G401.6 (cell line): ENCODE measurements at regions not wholly inside any gene's neighbourhood (a gene's known extent, or its start where the extent isn't known, plus 50 kb on each side); places are given as distances from the start of the nearest gene placed in this dataset.
"Not testable (repeated sequence)": the region's sequence is repeated elsewhere in the genome, so short reads cannot be mapped to it uniquely, and the experiment has no call there.

ENCODE experiments used
- FAIRE-seq: peaks from 2 replicates; lab custom pipeline; 2012; peaks lifted over from hg19 to GRCh38; lab: Jason Lieb, UNC

DNA sequence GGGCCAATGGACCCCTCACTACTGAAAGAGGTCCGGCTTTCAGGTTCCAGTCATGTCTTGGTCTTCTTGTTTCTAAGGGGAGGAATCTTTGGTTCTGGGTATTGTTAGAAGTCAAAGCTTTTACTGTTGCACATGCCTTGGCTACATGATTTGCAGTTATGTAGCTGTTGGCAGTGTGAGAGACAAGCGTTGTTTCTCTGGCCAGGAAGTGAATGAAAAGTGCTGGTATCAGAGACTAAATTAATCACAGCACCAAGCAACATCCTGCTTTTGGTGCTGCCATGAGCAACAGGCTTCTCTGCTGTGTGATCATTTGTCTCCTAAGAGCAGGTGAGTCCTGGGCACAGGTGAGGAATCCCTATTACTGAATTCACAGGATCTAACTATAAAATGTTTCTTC is 100.1 kb upstream of the PRSS3 start:
- no peak for FAIRE-seq

DNA sequence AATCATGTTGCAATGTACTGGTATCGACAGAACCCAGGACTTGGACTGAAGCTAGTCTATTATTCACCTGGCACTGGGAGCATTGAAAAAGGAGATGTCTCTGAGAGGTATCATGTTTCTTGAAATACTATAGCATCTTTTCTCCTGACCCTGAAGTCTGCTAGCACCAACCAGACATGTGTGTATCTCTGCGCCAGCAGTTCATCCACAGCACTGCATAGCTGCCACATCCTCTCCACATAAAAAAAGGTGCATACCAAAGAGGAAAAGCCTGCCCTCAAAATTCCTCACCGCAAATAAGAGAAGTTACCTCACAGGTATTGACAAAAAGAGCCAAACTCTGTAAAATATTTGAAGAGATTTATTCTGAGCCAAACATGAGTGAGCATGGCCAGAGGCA is 99.5 kb upstream of the PRSS3 start:
- no peak for FAIRE-seq

DNA sequence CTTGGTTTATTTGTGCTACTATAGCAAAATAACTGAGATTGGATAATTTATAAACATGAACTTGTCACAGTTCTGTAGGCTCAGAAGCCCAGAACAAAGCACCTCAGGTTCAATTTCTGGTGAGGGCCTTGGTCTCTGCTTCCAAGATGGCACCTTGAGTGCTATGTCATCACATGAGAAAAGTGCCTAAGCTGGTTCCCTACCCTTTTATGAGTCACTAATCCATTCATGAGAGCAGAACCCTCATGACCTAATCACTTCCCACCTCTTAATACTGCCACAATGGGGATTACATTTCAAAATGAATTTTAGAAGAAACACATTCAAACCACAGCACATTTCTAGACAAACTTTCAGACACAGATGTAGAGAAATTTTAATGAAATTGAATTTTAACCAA is 98.2 kb upstream of the PRSS3 start:
- no peak for FAIRE-seq

DNA sequence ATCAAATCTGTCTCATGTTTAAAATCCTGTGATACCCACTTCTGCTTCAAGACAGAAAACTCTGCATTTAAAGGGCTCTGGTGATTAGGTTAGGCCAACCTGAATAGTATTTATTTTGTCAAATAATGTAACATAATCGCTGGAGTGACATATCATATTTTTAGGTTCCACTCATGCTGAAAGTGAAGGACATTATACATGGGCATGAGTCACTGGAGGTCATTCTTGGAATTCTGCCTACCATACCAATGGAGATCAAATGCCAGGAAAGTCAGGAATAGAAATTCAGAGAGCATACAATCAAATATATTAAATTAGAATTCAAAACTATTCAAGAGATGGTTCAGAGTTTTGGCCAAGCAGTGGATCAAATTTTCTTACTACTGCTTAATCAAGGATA is 97.1 kb upstream of the PRSS3 start:
- FAIRE-seq: no peak

DNA sequence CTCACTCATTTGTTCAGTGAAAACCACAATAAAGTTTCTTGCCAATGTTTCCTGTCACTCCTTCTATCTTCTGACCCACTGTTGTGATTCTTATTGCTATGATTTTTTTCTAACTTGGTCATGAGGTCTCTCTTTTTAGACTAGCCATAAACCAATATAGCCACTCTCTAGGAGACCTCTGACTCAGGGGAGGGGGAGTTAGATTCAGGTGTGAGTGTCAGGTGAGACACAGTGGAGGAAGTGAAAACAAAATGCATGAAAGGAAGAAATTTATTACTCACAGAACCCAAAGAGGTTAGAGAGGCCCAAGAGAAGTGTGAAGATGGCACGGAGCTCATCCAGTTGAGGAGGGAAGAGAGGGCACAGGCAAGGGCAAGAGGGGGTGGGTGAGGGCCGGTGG is 94.4 kb upstream of the PRSS3 start:
- not testable (repeated sequence) for FAIRE-seq

DNA sequence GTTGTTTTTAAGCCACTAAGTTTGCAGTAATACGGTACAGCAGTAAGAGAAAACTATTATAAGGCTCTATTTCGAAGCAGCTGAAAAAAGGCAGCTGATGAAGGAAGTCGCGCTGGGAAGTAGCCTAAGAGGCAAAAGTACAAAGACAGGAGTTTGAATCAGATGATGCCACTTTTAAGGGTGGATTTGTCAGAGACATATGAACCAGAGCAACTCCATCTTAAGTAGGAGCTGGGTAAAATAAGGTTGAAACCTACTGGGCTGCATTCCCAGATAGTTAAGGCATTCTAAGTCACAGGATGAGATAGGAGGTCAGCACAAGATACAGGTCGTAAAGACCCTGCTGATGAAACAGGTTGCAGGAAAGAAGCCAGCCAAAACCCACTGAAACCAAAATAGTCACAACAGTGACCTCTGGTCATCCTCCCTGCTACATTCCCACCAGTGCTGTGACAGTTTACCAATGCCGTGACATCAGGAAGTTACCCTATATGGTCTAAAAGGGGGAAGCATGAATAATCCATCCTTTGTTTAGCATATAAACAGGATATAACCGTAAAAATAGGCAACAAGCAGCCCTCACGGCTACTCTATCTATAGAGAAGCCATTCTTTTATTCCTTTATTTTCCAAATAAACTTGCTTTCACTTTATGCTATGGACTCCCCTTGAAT is 91.8 kb upstream of the PRSS3 start:
- no peak for FAIRE-seq

DNA sequence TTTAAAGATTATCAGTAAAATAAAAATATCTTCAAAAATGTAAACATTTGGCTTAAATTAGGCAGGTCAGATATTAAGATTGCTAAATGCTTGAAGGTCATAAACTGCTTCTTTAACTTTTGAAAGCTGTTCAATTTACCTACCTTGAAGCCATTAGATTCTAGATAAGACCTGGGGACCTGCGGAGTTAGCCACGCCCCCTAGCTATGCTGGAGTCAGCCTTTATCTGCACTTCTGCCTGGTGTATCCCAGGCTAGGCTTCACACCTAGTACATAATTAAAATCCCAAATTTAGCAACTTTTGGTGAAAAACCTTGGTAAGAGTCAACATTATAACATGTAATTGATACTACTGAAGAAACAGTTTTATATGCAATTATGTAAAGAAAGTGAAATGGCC is 89.9 kb upstream of the PRSS3 start:
- not testable (repeated sequence) for FAIRE-seq

DNA sequence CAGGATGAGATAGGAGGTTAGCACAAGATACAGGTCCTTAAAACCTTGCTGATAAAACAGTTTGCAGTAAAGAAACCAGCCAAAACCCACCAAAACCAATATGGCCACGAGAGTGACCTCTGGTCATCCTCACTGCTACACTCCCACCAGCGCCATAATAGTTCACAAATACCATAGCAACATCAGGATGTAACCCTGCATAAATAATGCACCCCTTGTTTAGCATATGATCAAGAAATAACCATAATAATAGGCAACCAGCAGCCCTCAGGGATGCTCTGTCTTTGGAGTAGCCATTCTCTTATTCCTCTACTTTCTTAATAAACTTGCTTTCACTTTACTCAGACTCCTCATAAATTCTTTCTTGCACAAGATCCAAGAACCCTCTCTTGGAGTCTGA is 86.9 kb upstream of the PRSS3 start:
- no peak for FAIRE-seq

DNA sequence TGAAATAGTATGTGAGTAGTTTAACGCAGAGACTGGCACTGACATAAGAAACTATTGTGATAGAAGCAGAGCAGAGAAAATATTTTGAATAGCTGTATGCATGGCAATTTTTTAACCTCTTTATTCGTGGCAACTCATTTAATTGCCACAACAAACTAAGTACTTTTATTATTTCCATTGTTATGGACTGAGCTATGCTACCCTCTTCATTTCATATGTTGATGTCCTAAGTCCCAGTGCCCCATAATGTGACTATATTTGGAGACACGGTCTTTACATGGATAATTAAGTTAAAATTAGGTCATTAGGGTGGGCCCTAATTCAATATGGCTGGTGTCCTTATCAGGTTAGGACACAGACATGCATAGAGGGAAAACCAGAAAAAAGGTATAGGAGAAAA is 86.1 kb upstream of the PRSS3 start:
- FAIRE-seq: no peak

DNA sequence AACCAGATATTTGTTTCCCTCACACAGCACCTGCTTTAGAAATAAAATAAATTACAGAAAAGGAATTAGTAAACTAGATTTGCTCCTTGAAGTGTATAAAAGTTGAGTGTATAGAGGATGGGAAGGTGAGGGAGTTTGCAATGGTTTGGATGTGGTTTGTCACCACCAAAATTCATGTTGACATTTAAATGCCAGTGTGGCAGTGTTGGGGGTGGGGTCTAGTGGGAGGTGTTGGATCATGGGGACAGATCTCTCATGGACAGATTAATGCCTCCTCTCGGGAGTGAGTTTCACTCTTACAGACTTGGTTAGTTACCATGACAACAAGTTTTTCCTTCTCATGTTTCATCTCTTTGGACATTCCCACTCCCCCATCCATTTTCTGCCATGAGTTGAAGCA is 83.9 kb upstream of the PRSS3 start:
- not testable (repeated sequence) for FAIRE-seq

DNA sequence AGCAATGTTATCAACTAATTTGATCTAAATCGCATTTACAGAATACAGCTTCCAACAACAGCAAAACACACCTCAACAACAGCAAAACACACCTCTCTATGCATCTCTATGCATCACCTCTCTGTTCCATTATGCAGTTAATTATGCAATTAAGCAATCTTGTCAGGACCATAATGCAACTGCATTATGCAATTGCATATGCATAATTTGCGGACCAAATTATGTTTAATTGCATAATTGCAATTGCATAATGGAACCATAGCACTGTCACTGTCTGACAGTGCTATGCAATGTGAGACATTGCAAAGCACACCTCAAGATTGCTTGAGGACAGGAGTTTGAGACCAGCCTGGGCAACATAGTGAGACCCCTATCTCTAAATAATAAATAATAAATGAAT is 80.4 kb upstream of the PRSS3 start:
- no peak for FAIRE-seq

DNA sequence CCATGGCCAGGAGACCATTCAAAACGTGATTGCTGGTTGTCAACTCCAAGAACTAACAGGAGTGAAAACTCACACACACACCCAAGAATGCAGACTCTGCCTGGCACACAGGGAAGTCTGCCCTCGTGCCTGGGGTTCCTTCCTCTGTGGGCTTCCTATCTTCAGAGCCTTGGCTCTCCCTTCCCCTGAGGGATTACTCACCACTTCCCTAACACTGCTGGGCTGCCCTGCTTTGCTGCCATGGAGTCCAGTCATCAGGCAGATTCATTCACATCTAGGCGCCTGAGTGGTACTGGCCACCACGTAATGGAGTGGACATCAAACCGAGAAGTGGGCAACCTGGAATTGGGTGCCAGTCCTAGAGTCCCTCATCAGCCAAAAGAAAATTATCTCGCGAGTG is 76.4 kb upstream of the PRSS3 start:
- no peak for FAIRE-seq

DNA sequence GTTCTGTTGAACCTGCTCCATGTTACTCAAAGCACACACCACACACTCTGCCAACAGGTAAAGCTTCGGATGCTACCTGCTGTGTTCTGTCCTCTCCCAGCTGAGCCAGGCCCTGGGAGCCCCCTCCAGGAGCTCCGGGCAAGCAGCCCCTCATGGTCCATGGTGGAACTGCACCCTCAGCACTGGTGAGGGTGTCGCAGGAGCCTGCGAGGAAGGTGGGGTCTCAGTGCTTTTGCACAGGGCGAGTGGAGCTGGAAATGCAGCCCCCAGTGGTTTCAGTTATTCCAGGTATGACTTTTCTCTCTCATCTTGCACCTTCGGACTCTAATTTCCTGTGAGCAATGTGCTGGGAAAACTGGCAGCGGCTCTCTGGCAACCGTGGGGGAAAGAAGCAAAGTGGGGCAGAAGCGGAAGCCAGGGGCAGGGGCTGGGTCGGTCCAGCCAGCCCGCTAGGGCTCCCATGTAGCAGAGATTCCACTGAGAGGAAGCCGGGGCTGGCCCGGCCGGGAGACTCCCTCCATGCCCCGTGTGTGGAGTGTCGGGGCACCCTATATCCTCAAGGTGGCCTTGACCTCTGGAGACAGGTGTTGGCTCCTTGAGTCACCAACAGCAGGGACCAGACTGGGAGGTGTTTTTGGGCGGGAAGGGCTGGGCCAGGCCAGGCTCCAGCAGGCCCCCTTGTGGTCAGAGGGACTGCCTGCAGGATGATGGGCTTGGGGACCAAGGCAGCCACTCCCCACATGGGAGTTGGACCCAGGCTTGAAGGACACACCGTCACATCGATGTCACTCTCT is 75.6 kb upstream of the PRSS3 start:
- no peak for FAIRE-seq

DNA sequence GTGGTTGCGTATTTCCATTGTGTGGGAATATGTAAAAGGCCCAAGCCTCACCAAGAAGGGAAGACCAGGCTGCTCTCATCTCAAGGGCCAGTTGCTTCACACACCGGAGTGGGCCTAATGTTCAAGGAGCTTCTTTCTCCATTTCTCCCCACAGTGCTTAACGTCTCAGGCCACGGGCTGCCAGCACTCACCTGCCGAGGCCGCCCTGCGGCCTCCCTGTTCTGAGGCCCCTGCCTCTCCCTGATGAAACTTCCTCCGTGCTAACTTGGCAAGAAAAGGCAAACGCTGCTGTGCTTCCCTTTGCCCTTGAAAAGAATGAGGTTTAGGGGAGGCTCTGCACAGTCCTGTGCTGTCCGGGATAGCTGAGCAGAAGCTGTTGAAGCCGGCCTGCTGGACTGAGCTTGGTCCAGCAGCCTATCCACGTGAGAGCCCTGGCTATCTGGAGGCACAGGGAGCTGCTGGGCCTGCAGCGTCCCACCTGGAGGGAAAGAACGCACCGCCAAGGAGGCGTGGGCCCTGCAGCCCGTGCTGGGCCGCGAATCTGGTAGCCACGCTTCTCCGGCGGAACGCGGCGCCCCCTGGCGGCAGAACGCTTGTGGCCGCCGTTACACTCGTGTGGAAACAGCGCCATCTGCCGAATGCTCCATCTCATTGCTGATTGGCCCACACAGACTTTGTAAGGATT is 73.5 kb upstream of the PRSS3 start:
- peak; percentile 85 for FAIRE-seq

DNA sequence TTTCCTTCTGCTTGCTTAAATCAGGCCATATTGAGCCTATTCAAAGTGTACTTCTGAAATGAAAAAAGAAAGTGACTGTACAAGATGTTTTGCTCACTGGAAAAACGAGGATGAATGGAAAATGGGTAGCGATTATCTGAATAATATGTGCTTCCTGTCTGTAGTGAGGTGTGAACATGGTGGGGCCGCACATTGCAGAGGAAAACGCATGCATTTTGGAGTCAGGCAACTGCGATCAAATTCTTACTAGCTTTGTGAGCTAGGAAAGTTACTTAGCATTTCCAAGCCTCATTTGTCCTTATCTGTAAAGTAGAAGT is 73.0 kb upstream of the PRSS3 start:
- no peak for FAIRE-seq

DNA sequence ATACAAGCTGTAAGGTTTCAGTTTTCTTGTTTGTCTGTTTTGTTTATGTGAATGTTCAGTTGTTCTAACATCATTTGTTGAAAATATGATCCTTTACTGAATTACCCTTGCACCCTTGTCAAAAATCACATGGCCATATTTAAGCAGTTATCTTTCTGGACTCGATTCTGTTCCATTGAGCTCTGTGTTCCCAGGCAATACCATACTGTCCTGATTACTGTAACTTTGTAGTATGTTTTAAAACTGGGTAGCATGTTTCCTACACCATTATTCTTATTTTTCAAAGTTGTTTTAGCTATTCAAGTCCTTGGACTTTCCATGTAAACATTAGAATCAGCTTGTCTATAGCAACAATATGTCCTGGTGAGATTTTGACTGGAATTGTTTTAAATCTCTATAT is 66.7 kb upstream of the PRSS3 start:
- no peak for FAIRE-seq

DNA sequence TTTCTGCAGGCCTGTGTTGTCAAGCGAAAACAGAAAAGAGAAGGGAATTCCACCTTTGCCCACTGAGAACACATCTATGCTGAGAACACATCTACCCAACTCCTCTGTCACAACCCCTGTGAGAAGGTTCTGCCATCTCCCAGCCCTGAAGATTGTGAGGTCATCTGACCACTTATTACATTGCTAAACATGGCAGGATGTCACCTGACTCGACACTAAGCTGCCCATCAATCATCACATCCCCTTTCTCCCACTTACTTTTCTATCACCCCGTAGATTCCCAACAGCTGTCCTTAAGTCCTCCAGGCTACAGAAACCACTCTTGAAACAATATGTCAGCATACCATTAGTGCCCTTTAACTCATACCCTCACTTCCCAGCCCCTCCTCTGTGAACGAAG is 64.2 kb upstream of the PRSS3 start:
- FAIRE-seq: no peak

DNA sequence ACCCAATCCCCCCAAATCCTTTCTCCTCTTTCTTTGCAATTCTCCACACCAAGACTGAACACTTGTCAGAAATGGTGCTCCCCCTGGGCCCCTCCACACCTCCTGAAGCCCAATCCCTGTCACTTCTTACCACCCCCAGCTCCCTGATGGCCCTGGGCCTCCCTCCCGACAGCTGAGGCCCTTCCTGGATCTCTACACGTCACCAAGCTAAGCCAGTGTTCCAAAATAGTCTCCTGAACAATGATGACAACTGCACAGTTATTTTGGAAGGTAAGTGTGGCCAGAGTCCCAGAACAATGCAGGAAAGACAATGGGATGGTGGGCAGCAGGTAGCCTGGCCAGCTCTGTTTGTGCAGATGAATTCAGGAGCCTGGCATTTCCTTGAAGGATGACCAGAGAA is 63.7 kb upstream of the PRSS3 start:
- no peak for FAIRE-seq

DNA sequence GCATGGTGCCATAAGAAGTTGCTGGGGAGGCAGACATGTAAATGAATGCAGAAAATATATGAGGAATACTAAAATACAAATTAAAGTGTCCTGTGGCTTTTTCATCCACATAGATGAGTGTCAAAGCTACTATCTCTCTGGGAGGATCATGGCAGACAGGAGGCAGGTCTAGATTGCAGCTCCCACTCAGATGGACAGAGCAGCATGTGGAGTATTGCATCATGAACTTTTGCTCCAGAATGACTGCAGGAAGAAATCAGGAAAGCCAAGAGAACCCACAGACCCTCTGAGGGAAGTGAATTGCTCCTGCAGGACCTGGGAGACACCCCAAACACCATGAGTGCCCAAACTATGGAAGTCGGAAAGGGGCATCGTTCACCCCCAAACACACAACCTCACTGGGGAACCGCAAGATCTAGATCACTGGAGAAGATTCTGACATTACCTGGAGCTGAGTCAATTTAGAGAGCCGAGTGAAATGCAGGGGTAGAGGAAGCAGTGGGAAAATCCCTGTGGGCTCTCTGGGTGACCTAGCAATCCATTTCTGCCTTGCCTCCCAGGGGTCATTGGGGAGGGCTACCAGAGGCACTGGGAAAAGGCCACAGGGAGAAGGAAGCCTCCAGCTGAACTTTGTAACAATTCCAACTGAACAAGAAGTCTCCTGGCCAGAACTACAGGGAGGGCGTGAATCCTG is 61.0 kb upstream of the PRSS3 start:
- not testable (repeated sequence) for FAIRE-seq

DNA sequence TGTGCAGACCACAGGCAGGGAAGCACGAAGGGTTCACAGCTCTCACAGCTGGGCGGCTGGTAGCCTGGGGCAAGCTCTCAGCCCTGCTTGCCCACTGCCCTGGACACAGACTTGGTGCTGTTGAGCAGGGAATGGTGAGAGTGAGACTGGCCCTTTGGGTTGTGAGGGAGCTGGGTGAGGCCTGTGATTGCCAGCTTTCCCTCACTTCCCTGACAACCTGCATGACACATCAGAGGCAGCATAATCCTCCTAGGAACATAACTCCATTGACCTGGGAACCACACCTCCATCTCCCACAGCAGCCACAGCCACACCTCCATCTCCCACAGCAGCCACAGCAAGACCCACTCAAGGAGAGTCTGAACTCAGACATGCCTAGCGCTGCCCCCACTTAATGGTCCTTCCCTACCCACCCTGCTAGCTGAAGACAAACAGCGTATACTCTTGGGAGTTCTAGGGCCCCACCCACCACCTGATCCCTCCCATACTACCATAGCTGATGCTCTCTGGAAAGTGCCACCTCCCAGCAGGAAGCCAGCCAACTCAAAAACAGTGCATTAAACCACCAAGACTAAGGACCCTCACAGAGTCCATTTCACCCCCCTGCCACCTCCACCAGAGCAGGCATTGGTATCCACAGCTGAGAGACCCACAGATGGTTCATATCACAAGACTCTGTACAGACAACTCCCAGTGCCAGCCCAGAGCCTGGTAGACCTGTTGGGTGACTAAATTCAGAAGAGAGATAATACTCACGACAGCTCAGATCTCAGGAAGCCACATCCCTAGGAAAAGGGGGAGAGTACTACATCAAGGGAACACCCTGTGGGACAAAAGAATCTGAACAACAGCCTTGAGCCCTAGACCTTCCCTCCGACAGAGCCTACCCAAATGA is 60.2 kb upstream of the PRSS3 start:
- not testable (repeated sequence) for FAIRE-seq

DNA sequence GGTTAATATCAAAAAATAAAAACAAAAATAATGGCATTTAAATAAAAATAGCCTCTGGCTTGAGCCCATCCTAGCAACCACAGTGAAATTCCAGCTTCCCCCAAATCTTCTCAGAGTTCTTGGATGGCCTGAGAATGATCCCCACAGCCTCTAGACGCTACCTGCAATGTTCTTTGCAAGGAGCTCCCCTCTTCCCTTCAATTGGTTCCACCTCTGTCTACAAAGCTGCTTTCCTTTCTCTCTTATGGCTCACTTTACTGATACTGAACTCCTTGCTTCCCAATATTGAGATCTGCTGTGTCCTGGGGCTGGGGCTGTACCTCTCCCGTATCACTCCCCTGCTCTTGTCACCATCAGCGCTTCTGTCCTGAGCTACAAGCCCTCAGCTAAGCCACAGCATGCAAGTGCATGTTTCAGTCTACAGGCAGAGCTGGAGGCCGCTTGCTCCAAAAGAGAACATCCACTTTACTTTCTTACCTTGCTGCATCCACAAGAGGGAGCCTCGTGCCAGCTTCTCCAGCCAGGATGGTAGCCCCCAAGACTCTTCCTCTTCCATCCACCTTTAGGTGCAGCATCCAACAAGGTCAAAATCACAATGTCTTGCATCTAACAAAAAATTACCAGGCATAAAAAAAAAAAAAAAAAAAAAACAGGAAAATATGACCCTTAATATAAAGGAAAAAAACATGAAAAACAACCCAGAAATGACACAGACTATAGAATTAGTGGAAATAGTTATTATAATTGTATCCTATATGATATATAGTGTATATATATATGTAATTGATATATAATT is 57.4 kb upstream of the PRSS3 start:
- peak; percentile 92 for FAIRE-seq
